GM12891 (cell line): ENCODE measurements at regions not wholly inside any gene's neighbourhood (a gene's known extent, or its start where the extent isn't known, plus 50 kb on each side); places are given as distances from the start of the nearest gene placed in this dataset.

Experiments used
- PAX5 ChIP-seq: IDR thresholded peaks from 2 replicates; pipeline ENCODE4 v1.6.1; 2011; ENCODE audit warnings: low read length, moderate library complexity, mild to moderate bottlenecking; ENCODE audit not compliant: insufficient read depth, severe bottlenecking
- POLR2A ChIP-seq: IDR thresholded peaks from 2 replicates; pipeline ENCODE4 v1.6.1; 2011; ENCODE audit warnings: low read depth, low read length, control low read depth
- POLR2AphosphoS5 ChIP-seq: IDR thresholded peaks from 2 replicates; pipeline ENCODE4 v1.6.1; 2011; ENCODE audit warnings: low read depth, low read length, control low read depth

GRCh38 chr6:163659803-163660202 lies 245.3 kb downstream of the QKI start:
- TF ChIP-seq POLR2A (no peak), PAX5 (no peak), POLR2AphosphoS5 (no peak)
